IPS DF 6.9 (cell line): ENCODE measurements at regions not wholly inside any gene's neighbourhood (a gene's known extent, or its start where the extent isn't known, plus 50 kb on each side); places are given as distances from the start of the nearest gene placed in this dataset.

Experiments used
- DNase-seq: peaks from one replicate; pipeline ENCODE4 v3.0.0-alpha.2; 2013; ENCODE audit warnings: low read depth, low spot score
- H3K27ac ChIP-seq: one replicate; pipeline ENCODE4 v1.5.1; 2013; ENCODE audit warnings: low read length, control low read depth
- H3K27me3 ChIP-seq: 2 replicates; pipeline ENCODE4 v1.6.1; 2013; ENCODE audit warnings: mild to moderate bottlenecking, low read length; ENCODE audit not compliant: control insufficient read depth, insufficient read depth
- H3K36me3 ChIP-seq: 2 replicates; pipeline ENCODE4 v1.6.1; 2013; ENCODE audit warnings: low read length; ENCODE audit not compliant: control insufficient read depth, insufficient read depth
- H3K4me1 ChIP-seq: 2 replicates; pipeline ENCODE4 v1.6.1; 2013; ENCODE audit warnings: low read length; ENCODE audit not compliant: control insufficient read depth, insufficient read depth
- H3K4me3 ChIP-seq: 2 replicates; pipeline ENCODE4 v1.5.1; 2013; ENCODE audit warnings: mild to moderate bottlenecking, low read length
- H3K9me3 ChIP-seq: 2 replicates; pipeline ENCODE4 v1.6.1; 2013; ENCODE audit warnings: low read length, inconsistent platforms; ENCODE audit not compliant: control insufficient read depth, insufficient read depth
- WGBS: extraction: QIAGEN DNeasy Blood & Tissue Kit; methylation state at CpG from one replicate; pipeline ENCODE4 v1.1.7; 2013; ENCODE audit warnings: mixed read lengths, missing lambda C conversion rate; ENCODE audit not compliant: insufficient read length, insufficient coverage; 5-methylcytosine and 5-hydroxymethylcytosine counted together

- H3K27me3 ChIP-seq, result no peaks in the 10 kb centered on the region
- peaks cover 4% of the 10 kb centered on the region; the same call in 1 of the 2 replicates for H3K4me1 ChIP-seq
- no CpG with 5 or more reads among the region's 1 CpG for whole genome bisulfite sequencing
- no peaks in the 10 kb centered on the region for H3K9me3 ChIP-seq
- no peaks in the 10 kb centered on the region for H3K36me3 ChIP-seq
- DNase-seq, result no peak
- no peak overlapping the region for H3K27ac ChIP-seq
- H3K4me3 ChIP-seq, result no peak overlapping the region
These were observed 348.3 kb upstream of the RSPO3 start for GRCh38 chr6:126770176-126770575.

- no CpG with 5 or more reads among the region's 9 CpGs for WGBS
- Histone ChIP-seq H3K4me1 (peaks cover 4% of the 10 kb centered on the region; the same call in 1 of the 2 replicates), H3K27ac (no peak overlapping the region), H3K4me3 (no peak overlapping the region), H3K27me3 (no peaks in the 10 kb centered on the region), H3K36me3 (no peaks in the 10 kb centered on the region), H3K9me3 (no peaks in the 10 kb centered on the region)
- DNase-seq, result no peak
These were observed 345.2 kb upstream of the RSPO3 start for GRCh38 chr6:126773112-126773805.

- Histone ChIP-seq H3K36me3 (no peaks in the 10 kb centered on the region), H3K27ac (no peak overlapping the region), H3K4me3 (no peak overlapping the region), H3K9me3 (no peaks in the 10 kb centered on the region), H3K4me1 (no peaks in the 10 kb centered on the region), H3K27me3 (no peaks in the 10 kb centered on the region)
- no CpG with 5 or more reads among the region's 3 CpGs for WGBS
- no peak for DNase-seq
These were observed 339.1 kb upstream of the RSPO3 start for GRCh38 chr6:126779331-126779730.

- WGBS, result no CpG with 5 or more reads among the region's 2 CpGs
- no peak overlapping the region for H3K27ac ChIP-seq
- H3K4me3 ChIP-seq, result no peak overlapping the region
- no peaks in the 10 kb centered on the region for H3K27me3 ChIP-seq
- no peaks in the 10 kb centered on the region for H3K9me3 ChIP-seq
- no peaks in the 10 kb centered on the region for H3K4me1 ChIP-seq
- no peak for DNase-seq
- H3K36me3 ChIP-seq, result no peaks in the 10 kb centered on the region
These were observed 336.9 kb upstream of the RSPO3 start for GRCh38 chr6:126781582-126781981.

- no peak for DNase-seq
These were observed 334.2 kb upstream of the RSPO3 start for GRCh38 chr6:126784161-126784790.

DNA sequence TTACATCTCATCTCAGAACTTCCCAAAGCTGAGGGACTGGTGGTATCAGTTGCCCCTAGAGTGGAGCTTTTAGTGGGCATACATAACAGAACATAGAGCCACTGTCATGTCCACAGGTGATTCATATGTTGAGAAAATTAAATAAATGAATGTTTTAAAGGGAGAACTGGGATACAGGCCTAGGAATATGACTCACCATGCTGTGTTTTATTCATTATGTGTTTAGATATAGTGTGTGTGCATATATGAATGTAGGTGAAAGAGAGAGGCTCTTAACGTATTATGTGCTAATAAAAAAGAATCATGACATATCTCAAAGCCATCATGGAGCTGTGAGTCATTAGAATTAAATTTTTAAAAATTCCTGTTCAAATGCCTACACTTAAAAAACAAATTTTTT, 332.2 kb upstream of the RSPO3 start:
- no peaks in the 10 kb centered on the region for H3K27me3 ChIP-seq
- H3K4me1 ChIP-seq, result no peaks in the 10 kb centered on the region
- H3K36me3 ChIP-seq, result no peaks in the 10 kb centered on the region
- DNase-seq, result no peak
- no peak overlapping the region for H3K27ac ChIP-seq
- no CpG with 5 or more reads among the region's 1 CpG for WGBS
- no peak overlapping the region for H3K4me3 ChIP-seq
- H3K9me3 ChIP-seq, result no peaks in the 10 kb centered on the region

More at GRCh38 chr6:126784161-126784790, 334.2 kb upstream of the RSPO3 start:
- Histone ChIP-seq H3K4me1 (no peaks in the 10 kb centered on the region), H3K27ac (no peak overlapping the region), H3K27me3 (no peaks in the 10 kb centered on the region), H3K4me3 (no peak overlapping the region), H3K9me3 (no peaks in the 10 kb centered on the region), H3K36me3 (no peaks in the 10 kb centered on the region)
- no CpG with 5 or more reads among the region's 2 CpGs for WGBS

DNA sequence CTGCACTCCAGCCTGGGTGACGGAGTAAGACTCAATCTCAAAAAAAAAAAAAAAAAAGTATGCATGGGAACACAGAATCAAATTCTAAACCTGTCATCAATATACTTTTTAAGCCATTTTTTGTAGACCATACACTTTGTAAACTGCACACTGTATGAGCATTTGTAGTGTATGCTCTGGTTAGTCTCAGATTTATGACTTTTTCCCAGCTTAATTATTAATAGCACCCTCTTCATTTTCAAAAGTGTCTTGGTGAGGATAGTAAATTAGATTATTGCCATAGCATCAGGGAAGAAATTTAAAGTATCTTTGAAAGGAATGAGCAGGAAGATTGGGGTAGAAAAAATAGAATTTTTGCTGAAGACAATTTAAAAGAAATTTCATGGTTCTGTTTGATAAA, 330.8 kb upstream of the RSPO3 start:
- H3K4me1 ChIP-seq, result no peaks in the 10 kb centered on the region
- no CpG with 5 or more reads among the region's 1 CpG for WGBS
- no peak for DNase-seq
- no peaks in the 10 kb centered on the region for H3K27me3 ChIP-seq
- H3K4me3 ChIP-seq, result no peak overlapping the region
- H3K9me3 ChIP-seq, result no peaks in the 10 kb centered on the region
- H3K36me3 ChIP-seq, result no peaks in the 10 kb centered on the region
- H3K27ac ChIP-seq, result no peak overlapping the region

DNA sequence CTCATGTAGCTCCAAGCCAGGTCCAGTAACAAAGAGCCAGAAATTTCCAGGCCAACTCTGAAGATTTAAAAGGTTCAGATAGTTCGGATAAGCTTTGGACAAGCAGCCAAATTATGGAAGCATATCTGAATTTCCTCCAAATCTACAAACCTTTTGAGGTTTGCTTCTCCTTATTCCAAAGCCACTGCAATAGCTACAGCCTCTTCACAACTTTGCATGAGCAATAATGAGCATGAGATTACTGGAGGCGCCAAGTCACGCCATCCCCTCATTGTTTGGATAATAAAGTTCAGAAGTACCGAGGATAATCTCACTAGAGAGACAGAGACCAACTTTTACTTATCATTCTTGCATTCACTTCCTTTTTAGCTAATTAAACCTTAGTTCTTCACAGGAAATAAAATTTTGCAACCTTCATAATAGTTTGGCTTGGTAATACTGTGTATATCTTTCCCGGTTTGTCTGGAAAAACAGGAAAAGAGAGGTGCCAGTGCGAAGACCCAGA, 329.6 kb upstream of the RSPO3 start:
- H3K4me3 ChIP-seq, result no peak overlapping the region
- no peaks in the 10 kb centered on the region for H3K4me1 ChIP-seq
- H3K9me3 ChIP-seq, result no peaks in the 10 kb centered on the region
- no peak for DNase-seq
- WGBS, result no CpG with 5 or more reads among the region's 6 CpGs
- no peak overlapping the region for H3K27ac ChIP-seq
- H3K36me3 ChIP-seq, result no peaks in the 10 kb centered on the region
- H3K27me3 ChIP-seq, result no peaks in the 10 kb centered on the region

GRCh38 chr6:126792340-126793085, 326.0 kb upstream of the RSPO3 start:
- no peaks in the 10 kb centered on the region for H3K36me3 ChIP-seq
- no CpG with 5 or more reads among the region's 5 CpGs for WGBS
- no peak overlapping the region for H3K27ac ChIP-seq
- H3K4me1 ChIP-seq, result no peaks in the 10 kb centered on the region
- H3K4me3 ChIP-seq, result no peak overlapping the region
- no peaks in the 10 kb centered on the region for H3K27me3 ChIP-seq
- DNase-seq, result no peak
- H3K9me3 ChIP-seq, result no peaks in the 10 kb centered on the region

DNA sequence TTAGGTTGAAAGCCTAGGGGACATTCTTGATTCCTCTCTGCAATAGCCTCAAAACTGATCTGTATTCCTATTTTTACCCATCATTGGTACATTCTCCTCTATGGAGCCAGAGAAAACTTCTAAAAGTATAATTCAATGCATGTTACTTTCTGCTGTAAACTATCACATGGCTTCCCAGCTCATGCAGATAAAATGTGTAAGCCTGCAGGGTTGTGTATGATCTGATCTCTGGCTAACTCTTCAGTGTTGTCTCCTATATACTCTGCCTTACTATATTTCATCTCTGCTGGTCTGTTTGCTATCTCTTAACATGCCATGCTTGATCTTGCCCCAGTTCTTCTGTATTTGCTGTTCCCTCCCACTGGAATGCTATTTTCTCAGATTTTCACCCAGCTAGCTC, 323.3 kb upstream of the RSPO3 start:
- Histone ChIP-seq H3K9me3 (no peaks in the 10 kb centered on the region), H3K4me3 (no peak overlapping the region), H3K36me3 (no peaks in the 10 kb centered on the region), H3K27me3 (no peaks in the 10 kb centered on the region), H3K4me1 (no peaks in the 10 kb centered on the region), H3K27ac (no peak overlapping the region)
- no peak for DNase-seq
